OCI-LY1 (cell line): ENCODE measurements at regions not wholly inside any gene's neighbourhood (a gene's known extent, or its start where the extent isn't known, plus 50 kb on each side); places are given as distances from the start of the nearest gene placed in this dataset.

Experiments used
- CTCF ChIP-seq: fragments of 200-600 bp; sonication (generic), shearing (Covaris generic); IDR thresholded peaks from 2 replicates; pipeline ENCODE4 v1.5.1; 2017; ENCODE audit warnings: mild to moderate bottlenecking, antibody characterized with exemption, low read length, moderate library complexity, mixed read lengths
- EZH2 ChIP-seq: fragments of 200-600 bp; sonication (generic), shearing (Covaris generic); IDR thresholded peaks from 2 replicates; pipeline ENCODE4 v1.8.0; 2017; ENCODE audit warnings: borderline replicate concordance, mixed run types, mild to moderate bottlenecking, antibody characterized with exemption, low read length, moderate library complexity, mixed read lengths

- TF ChIP-seq CTCF (no peak), EZH2 (no peak)
These were observed 170.0 kb upstream of the IGFBP3 start for GRCh38 chr7:46091071-46091470.
